SKM-1 treated with dmso at 0.1 percent for 144 hours (cell line): ENCODE measurements at regions not wholly inside any gene's neighbourhood (a gene's known extent, or its start where the extent isn't known, plus 50 kb on each side); places are given as distances from the start of the nearest gene placed in this dataset.

Experiments used
- DNase-seq: peaks from one replicate; lab custom pipeline; 2025; ENCODE audit not compliant: unreplicated experiment; lab: John Stamatoyannopoulos, UW

- DNase-seq: no peak
Measured at GRCh38 chr18:22467760-22468553, 50.2 kb upstream of the CTAGE1 start.

GRCh38 chr18:22468554-22468891 lies 50.8 kb upstream of the CTAGE1 start:
- DNase-seq: no peak

- no peak for DNase-seq
Measured at GRCh38 chr18:22469061-22469734, 51.5 kb upstream of the CTAGE1 start.

GRCh38 chr18:22469926-22470247 lies 52.2 kb upstream of the CTAGE1 start:
- DNase-seq: no peak

GRCh38 chr18:22470248-22471235 lies 52.8 kb upstream of the CTAGE1 start:
- no peak for DNase-seq

- no peak for DNase-seq
Measured at GRCh38 chr18:22471546-22472131, 53.9 kb upstream of the CTAGE1 start.

- DNase-seq: no peak
Measured at GRCh38 chr18:22473366-22473765, 55.7 kb upstream of the CTAGE1 start.

- DNase-seq: no peak
Measured at GRCh38 chr18:22475426-22476100, 57.8 kb upstream of the CTAGE1 start.

- no peak for DNase-seq
Measured at GRCh38 chr18:22477222-22477621, 59.5 kb upstream of the CTAGE1 start.

- no peak for DNase-seq
Measured at GRCh38 chr18:22482948-22483347, 65.2 kb upstream of the CTAGE1 start.

- DNase-seq: no peak
Measured at GRCh38 chr18:22483407-22483806, 65.7 kb upstream of the CTAGE1 start.

GRCh38 chr18:22484471-22484870 lies 66.8 kb upstream of the CTAGE1 start:
- no peak for DNase-seq

GRCh38 chr18:22485808-22486244 lies 68.1 kb upstream of the CTAGE1 start:
- DNase-seq: no peak

- no peak for DNase-seq
Measured at GRCh38 chr18:22486667-22487066, 69.0 kb upstream of the CTAGE1 start.

- DNase-seq: no peak
Measured at GRCh38 chr18:22488554-22488953, 70.8 kb upstream of the CTAGE1 start.

- no peak for DNase-seq
Measured at GRCh38 chr18:22489704-22490103, 72.0 kb upstream of the CTAGE1 start.

GRCh38 chr18:22490429-22490846 lies 72.7 kb upstream of the CTAGE1 start:
- DNase-seq: peak; percentile 17

- DNase-seq: no peak
Measured at GRCh38 chr18:22493255-22493654, 75.5 kb upstream of the CTAGE1 start.

- no peak for DNase-seq
Measured at GRCh38 chr18:22493940-22494339, 76.2 kb upstream of the CTAGE1 start.

GRCh38 chr18:22494771-22495170 lies 77.1 kb upstream of the CTAGE1 start:
- no peak for DNase-seq

- no peak for DNase-seq
Measured at GRCh38 chr18:22499421-22499820, 81.7 kb upstream of the CTAGE1 start.
